HG03469 (cell line): ENCODE measurements at regions not wholly inside any gene's neighbourhood (a gene's known extent, or its start where the extent isn't known, plus 50 kb on each side); places are given as distances from the start of the nearest gene placed in this dataset.

Experiments used
- ATAC-seq: cut with Tn5 transposase; IDR thresholded peaks from one replicate; pipeline ENCODE4 v1.9.1; 2021; ENCODE audit warnings: mild to moderate bottlenecking, moderate library complexity, moderate number of reproducible peaks; ENCODE audit not compliant: unreplicated experiment

DNA sequence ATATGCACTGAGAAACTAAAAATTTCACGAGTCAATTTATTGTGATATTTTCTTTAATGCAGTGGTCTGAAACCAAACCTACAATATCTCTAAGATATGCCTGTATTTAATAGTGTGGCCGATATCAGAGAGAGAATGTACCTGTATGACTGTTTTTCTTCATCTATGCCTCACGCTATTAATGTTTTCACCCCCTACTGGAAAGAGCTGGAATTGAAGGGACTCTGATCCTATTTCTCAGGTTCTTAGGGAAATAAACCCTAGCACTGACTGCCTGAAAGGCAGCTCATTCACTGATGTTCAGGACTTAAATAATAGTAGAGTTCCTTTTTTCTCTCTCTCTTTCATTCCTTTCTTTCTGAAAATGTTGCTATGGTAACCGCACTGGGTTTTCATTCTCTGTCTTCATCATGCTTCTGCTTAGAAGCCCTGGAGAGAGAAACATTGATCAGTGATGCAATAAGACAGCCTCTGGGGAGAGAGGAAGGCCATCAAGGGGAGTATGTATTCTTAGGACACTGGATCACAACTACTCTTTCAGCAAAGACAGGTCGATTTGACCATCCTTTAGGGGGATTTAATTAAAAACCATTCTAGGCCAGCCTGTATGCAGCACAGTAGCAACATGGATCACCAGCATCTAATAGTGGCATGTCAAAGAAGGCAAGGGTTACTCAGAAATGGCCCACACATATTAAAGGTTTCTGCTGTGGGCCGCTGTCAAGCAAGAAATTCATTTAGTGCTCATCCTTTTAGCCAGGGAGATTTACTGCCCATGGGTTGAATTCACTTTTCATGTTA, 1135.7 kb downstream of the IGSF11 start:
- no peak for ATAC-seq

DNA sequence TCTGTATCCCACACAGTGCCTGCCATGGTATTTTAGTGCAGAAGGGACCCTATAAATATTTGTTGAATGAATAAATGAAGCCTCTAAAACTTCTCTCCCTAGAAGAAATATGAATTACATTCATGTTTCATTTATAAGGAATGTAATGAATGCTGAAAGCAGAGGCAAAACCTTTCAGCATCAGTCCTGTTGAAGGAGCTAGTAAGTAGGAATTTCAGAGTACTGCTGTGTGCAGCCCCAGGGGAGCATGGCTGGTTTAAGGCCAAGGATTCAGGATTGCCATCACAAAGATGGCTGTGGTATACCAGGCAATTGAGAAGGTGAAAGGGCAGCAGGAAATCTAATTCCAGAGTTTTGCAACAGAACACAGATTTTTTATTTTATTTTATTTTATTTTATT, 1131.4 kb downstream of the IGSF11 start:
- ATAC-seq: no peak

DNA sequence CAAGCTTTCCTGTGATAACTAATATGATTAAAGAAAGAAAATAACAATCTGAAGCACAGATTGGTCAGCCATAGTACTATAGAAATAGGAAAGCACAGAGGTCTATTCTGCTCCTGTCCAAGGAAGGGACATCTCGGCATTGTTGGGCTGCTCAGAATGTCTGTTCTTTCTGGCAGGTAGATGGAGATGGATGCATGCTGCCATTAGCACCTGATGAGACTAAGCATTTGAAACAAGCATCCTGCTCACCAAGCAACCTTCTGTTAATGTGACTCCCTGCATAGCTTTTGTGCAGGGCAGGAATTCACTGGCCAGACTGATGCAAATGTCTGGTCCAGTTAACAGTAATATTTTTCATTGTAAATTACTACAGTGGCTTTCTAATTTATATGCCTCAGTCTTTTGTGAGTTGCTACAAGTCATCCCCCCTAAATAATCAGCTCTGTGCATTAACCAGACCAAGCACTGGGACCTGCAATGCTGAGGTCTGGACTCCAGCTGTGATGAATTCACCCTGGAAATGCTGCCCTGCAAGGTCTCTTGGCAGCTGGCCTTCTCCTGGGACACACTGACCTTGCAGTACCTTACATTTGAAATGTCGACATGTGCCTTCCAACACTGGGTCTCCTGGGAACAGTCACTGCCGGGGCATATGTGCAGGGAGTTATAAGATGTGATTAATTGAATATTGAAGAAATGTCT, 1123.7 kb downstream of the IGSF11 start:
- ATAC-seq: no peak

GRCh38 chr3:117912352-117912751, 1122.3 kb downstream of the IGSF11 start:
- no peak for ATAC-seq

- ATAC-seq: no peak
These were observed 1120.0 kb downstream of the IGSF11 start for GRCh38 chr3:117914540-117915100.

- no peak for ATAC-seq
These were observed 1117.8 kb downstream of the IGSF11 start for GRCh38 chr3:117916839-117917238.

- ATAC-seq: no peak
These were observed 1115.0 kb downstream of the IGSF11 start for GRCh38 chr3:117919621-117920020.

- ATAC-seq: no peak
These were observed 1114.3 kb downstream of the IGSF11 start for GRCh38 chr3:117920253-117920898.

- ATAC-seq: no peak
These were observed 1113.2 kb downstream of the IGSF11 start for GRCh38 chr3:117921411-117921810.

GRCh38 chr3:117922039-117922438, 1112.6 kb downstream of the IGSF11 start:
- ATAC-seq: no peak

- no peak for ATAC-seq
These were observed 1107.8 kb downstream of the IGSF11 start for GRCh38 chr3:117926819-117927218.

GRCh38 chr3:117927825-117928224, 1106.8 kb downstream of the IGSF11 start:
- no peak for ATAC-seq

DNA sequence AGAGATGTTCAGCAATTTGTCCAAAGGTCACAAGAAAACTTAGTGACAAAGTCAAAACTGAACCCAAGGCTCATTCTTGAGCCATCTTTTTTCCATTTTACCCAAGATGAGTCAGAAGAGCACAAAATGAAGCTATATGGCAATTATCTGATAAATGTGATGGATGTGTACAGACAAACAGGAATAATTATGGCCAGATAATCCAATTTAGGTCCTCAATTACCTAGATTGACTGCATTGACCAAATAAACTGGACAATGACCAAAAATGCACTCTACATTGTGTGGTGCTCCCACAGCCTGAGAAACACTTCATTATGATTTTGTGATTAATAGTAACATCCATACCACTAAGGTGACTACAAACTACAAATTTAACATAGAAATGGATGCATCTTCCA, 1105.8 kb downstream of the IGSF11 start:
- ATAC-seq: no peak

DNA sequence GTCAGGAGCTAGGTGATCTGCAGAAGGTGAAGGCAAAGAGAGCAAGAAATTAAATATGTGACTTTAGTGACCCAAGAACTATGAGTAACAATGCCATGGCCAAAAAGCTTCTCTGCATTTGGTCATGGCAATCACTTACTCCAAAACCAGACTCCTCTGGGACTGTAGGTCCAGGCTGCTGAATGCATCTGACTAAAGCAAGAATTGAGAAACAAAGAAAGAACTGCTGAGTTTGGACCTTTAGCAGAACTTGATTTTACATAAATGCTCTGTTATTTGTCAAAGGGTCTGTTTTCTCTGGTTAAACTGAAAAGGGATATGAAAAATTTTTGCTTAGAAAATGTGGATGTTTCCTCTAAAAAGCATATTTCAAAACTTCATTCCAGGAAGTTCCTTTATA, 1102.2 kb downstream of the IGSF11 start:
- no peak for ATAC-seq

- no peak for ATAC-seq
These were observed 1098.5 kb downstream of the IGSF11 start for GRCh38 chr3:117936159-117936558.

GRCh38 chr3:117938974-117939373, 1095.7 kb downstream of the IGSF11 start:
- ATAC-seq: no peak

DNA sequence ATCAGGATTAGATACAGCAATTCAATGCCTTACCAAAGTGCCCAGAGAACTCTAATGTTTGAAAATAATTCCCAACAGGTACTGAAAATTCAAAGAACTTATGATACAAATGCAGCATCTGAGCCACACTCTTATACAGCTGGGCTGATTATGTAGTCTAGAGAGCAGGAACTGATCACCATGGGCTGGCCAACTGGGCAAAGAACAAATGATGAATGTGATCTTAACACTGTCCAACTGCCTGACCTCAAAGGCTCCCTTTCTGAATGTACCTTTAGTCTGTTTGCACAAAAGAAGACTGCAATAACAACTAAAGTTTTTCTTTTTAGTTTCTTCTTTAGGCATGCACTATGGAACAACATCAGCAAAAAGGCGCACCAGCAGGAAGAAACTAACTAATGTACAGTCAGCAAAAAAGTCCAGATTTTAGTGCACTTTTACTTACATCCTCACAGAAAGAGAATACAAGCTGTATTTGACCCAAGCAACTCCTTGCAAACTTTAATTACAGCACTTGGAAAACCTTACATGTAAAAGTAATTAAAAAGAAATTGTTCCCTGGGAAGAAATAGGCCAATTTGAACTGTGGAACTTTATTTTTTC, 1095.1 kb downstream of the IGSF11 start:
- no peak for ATAC-seq

DNA sequence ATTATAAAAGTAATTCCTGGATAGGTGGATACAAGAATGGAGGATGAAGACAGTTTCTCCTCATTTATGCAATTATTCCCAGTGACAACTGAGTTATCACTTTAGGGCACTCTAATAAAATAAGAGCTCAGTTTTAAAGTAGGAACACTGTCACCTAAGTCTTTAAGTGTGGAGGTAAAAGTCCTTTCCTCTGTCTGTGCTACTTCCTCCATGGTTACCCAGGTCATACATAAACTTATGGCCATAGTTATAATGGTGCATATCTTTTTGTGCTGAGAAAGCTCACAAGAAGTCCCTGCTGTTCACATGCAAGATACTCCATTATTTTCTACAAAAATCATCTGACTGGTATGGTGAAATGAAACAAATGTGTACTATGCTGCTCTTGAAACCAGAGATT, 1093.6 kb downstream of the IGSF11 start:
- ATAC-seq: no peak

DNA sequence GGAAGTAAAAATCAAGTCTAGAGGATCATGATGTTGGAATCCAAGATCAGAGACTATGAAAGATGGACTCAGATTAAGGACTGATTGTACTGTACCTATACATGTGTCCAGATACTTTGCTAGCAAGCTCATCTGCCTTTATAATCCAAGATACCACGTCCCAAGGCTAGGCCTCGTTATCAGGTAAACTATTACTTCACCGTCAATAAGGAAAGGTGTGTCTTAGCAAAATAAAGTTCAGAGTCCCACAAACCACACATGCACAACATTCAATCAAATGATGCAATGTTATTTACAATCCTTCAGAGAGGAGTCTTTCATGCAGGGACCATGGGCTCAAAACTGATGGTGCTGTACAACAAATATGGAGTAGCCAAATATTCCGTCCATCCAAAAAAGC, 1092.9 kb downstream of the IGSF11 start:
- ATAC-seq: no peak

DNA sequence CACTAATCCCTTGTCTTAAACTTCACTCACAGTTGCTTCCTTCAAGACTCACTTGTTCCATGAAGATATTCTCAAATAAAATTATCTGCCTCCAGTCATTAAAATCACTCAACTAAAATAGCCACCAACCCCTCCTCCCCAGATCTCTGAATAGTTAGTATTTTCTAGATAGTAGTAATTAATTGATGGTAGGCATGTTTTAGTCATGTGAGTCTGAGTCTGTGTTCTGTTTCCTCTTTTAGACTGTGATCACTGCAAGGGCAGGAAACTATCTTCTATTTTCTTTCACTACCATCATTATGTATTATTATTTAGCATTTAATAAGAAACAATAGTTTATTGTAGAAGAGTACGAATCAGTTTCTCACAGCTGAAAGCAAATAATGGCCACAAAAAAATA, 1080.5 kb downstream of the IGSF11 start:
- no peak for ATAC-seq

GRCh38 chr3:117955196-117955595, 1079.5 kb downstream of the IGSF11 start:
- ATAC-seq: no peak
